Activated CD8-positive, alpha-beta T cell treated with anti-CD3 and anti-CD28 coated beads, Interleukin-2, amount 10 ng/mL, durations not matched to agents 7 days and 5 days (primary cell): ENCODE measurements at regions not wholly inside any gene's neighbourhood (a gene's known extent, or its start where the extent isn't known, plus 50 kb on each side); places are given as distances from the start of the nearest gene placed in this dataset. TPM values are rescaled to one million over a fixed set of nuclear protein-coding genes. Genes with fewer than 3 reads are reported as not detected.
"Not testable (repeated sequence)": the region's sequence is repeated elsewhere in the genome, so short reads cannot be mapped to it uniquely, and the experiment has no call there.

Experiments used
- ATAC-seq: fragments of 150-1000 bp; cut with Tn5 transposase; one replicate; pipeline ENCODE4 v1.10.0; 2021; ENCODE audit warnings: moderate library complexity
- CTCF ChIA-PET: fragments of 350-600 bp; sonication (Branson Sonifier 250); formaldehyde crosslinking; loops from one replicate; lab custom pipeline; 2021; ENCODE audit warnings: antibody characterized with exemption; lab: Charles Lee
- POLR2A ChIA-PET: fragments of 350-600 bp; sonication (Branson Sonifier 250); formaldehyde crosslinking; loops from one replicate; lab custom pipeline; 2021; ENCODE audit warnings: antibody characterized with exemption; lab: Charles Lee
- DNase-seq: peaks from one replicate; pipeline ENCODE4 v3.0.0-alpha.2; 2020
- H3K27ac Mint-ChIP-seq: one replicate; pipeline ENCODE4 v1.8.0; 2021; ENCODE audit warnings: mild to moderate bottlenecking, mixed read lengths
- H3K27me3 Mint-ChIP-seq: one replicate; pipeline ENCODE4 v1.8.0; 2021; ENCODE audit warnings: low read depth, mixed read lengths
- H3K36me3 Mint-ChIP-seq: one replicate; pipeline ENCODE4 v1.8.0; 2021; ENCODE audit warnings: low read depth, mixed read lengths
- H3K4me1 Mint-ChIP-seq: one replicate; pipeline ENCODE4 v1.8.0; 2021; ENCODE audit warnings: low read depth, mixed read lengths
- H3K4me3 Mint-ChIP-seq: one replicate; pipeline ENCODE4 v1.8.0; 2021; ENCODE audit warnings: mild to moderate bottlenecking, mixed read lengths
- H3K9me3 Mint-ChIP-seq: one replicate; pipeline ENCODE4 v1.8.0; 2022; ENCODE audit warnings: mixed read lengths; ENCODE audit not compliant: insufficient read depth
- microRNA-seq: library from miRNA; unstranded; fragments of <30 nt; microRNA quantifications from one replicate; pipeline ENCODE4 v1.2.0, GENCODE V29; 2022

GRCh38 chr6:71808865-71809264 is 77.5 kb upstream of the RIMS1 start:
- DNase-seq (no peak), ATAC-seq (no peak)
- Mint-ChIP-seq H3K27me3 (no peaks in the 10 kb centered on the region), H3K9me3 (peaks cover 19% of the 10 kb centered on the region), H3K36me3 (no peaks in the 10 kb centered on the region), H3K27ac (no peak overlapping the region), H3K4me3 (no peak overlapping the region), H3K4me1 (no peaks in the 10 kb centered on the region)
- ChIA-PET POLR2A (no interaction called here), CTCF (interaction anchor here (0.5 kb wide), 1 partner anchor 1345 kb away, joined by 3 read pairs; no protein-coding TSS in a partner anchor)

- Mint-ChIP-seq H3K27ac (no peak overlapping the region), H3K27me3 (no peaks in the 10 kb centered on the region), H3K4me1 (no peaks in the 10 kb centered on the region), H3K4me3 (no peak overlapping the region), H3K36me3 (no peaks in the 10 kb centered on the region), H3K9me3 (peaks cover 19% of the 10 kb centered on the region)
- POLR2A ChIA-PET: no interaction called here
- DNase-seq (no peak), ATAC-seq (no peak)
- CTCF ChIA-PET: no interaction called here
These were observed 75.5 kb upstream of the RIMS1 start for GRCh38 chr6:71810880-71811279.

DNA sequence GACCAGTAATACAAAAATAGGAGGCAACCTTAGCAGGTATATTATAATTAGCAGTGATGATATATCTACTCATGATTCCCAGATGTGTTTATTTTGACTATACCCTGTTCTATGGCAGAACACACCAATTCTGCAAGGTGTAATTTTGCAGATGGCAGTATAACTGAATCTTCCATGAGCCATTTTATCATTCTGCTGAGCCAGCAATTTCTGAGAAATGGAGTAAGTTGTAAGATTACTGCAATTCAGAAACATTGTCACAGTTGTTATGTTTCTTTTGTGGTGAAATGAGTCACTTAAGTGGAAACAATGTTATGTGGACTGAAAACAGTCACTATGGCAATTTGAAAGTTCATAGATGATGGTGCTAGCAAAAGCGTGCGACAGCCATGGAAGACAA is 63.7 kb upstream of the RIMS1 start:
- Mint-ChIP-seq H3K27ac (no peak overlapping the region), H3K4me3 (no peak overlapping the region), H3K36me3 (no peaks in the 10 kb centered on the region), H3K4me1 (no peaks in the 10 kb centered on the region), H3K9me3 (peaks cover 8% of the 10 kb centered on the region), H3K27me3 (no peaks in the 10 kb centered on the region)
- DNase-seq (no peak), ATAC-seq (no peak)
- CTCF ChIA-PET: no interaction called here
- POLR2A ChIA-PET: no interaction called here

DNA sequence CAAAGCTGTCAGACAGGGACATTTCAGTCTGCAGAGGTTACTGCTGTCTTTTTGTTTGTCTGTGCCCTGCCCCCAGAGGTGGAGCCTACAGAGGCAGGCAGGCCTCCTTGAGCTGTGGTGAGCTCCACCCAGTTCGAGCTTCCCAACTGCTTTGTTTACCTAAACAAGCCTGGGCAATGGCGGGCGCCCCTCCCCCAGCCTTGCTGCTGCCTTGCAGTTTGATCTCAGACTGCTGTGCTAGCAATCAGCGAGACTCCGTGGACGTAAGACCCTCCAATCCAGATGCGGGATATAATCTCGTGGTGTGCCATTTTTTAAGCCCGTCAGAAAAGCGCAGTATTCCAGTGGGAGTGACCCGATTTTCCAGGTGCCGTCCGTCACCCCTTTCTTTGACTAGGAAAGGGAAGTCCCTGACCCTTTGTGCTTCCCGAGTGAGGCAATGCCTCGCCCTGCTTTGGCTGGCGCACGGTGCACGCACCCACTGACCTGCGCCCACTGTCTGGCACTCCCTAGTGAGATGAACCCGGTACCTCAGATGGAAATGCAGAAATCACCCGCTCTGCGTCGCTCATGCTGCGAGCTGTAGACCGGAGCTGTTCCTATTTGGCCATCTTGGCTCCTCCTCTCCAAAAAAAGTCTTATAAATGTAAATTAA is 54.1 kb upstream of the RIMS1 start:
- not testable (repeated sequence) for H3K27ac Mint-ChIP-seq, H3K4me1 Mint-ChIP-seq

More for the DNA sequence above, 54.1 kb upstream of the RIMS1 start:
- POLR2A ChIA-PET, CTCF ChIA-PET, H3K36me3 Mint-ChIP-seq, H3K27me3 Mint-ChIP-seq, DNase-seq, ATAC-seq, H3K4me3 Mint-ChIP-seq, H3K9me3 Mint-ChIP-seq: not testable (repeated sequence)

Small RNA genes lying in the stretch of these regions (microRNA-seq; reads per million reads assigned to microRNA genes)
- gene MIR30A (23.0 reads per million, percentile 37 among the genes with 10 or more reads in this experiment), gene MIR30C2 (not detected)
